HG02938 (cell line): ENCODE measurements at regions not wholly inside any gene's neighbourhood (a gene's known extent, or its start where the extent isn't known, plus 50 kb on each side); places are given as distances from the start of the nearest gene placed in this dataset.
"Not testable (repeated sequence)": the region's sequence is repeated elsewhere in the genome, so short reads cannot be mapped to it uniquely, and the experiment has no call there.

Source experiments
- ATAC-seq: cut with Tn5 transposase; IDR thresholded peaks from one replicate; pipeline ENCODE4 v1.9.1; 2021; ENCODE audit warnings: mild to moderate bottlenecking, moderate library complexity; ENCODE audit not compliant: unreplicated experiment

DNA sequence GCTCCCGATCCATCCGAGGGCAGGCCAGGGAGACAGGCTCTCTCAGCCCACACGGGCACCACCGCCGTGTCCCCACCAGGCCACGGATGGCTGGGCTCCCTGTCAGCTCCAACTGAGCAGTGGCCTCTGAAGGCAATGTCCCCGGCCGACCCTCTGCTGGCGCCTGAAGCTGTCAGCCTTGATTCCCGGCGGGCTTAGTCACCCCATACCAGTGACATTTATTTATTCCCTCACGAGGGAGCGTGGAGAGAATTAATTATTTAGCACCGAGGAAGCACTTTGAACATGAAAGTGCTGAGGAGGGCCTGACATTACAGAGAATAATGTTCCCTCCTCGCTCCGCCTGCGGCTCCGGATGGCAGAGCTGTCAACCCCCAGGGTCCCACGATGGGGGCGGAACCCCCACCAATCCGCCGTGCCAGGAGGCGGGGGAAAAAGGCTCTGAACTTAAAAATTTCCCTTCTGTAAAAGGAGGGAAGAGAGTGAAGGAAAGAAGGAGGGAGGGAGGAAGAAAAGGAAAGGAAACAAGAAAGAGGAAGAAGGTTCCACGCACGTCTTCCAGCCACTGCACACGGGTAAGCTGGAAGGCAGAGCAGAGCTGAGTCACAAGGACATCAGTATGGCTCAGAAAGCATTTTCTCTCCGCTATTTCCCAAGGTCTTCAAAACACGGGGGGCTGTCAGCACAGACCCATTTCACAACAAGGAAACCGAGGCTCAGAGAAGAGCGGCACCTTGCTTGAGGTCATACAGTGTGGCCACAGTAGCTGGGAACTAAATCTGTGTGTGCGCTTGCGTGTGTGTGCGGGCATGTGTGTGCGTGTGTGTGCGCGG, 108.7 kb upstream of the NCOR2 start:
- ATAC-seq = no peak

DNA sequence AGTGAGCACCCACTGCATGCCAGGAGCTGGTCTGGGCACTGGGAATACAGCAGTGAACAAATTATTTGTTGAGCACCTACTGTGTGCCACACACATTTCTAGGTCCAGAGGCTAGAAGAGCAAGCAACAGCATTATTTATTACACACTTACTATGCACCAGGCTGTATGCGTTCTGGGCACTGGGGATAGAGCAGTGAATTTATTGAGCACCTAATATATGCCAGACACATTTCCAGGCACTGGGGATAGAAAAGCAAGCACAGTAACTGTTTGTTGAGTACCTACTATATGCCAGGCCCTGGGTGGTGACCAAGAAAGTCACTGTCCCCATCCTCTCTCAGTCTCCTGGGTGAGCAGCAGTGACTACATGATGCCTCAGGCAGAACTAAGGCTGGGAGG, 107.5 kb upstream of the NCOR2 start:
- no peak for ATAC-seq

DNA sequence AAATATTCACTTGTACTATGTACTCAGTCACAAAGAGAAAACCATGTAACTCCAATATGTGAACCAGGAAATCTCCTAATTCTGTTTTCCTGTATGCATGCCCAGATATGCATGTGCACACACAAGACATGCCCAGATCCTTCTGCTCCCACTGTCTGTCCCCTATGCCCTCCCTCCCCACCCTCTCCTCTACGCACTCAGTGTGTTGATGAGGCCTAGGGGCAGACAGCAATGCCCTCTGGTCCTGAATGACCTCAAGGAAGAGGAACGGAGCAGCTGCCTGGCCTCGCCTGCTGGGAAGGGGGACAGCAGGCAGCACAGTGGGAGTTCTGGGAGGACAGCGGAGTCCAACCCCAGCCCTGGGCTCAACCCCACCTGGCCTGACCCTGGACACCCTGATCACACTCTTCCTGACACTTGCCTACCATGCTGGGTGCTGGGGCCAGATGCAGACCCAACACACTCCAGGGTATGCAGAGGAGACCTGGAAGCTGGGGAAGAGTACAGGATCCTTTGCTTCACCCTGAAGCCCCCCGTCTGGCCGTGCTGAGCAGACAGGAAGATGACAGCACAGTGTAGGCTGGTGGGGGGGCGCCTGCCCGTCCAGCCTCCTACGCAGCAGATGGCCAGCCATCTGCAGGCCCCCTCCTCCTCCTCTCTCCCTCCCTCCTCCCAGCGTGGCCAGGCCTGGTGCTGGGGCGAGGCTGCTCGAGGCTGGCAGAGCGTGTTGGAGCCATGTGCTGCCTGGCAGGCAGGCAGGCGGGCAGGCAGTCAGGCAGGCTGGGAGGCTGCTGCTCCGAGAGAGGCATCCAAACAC, 106.6 kb upstream of the NCOR2 start:
- no peak for ATAC-seq

DNA sequence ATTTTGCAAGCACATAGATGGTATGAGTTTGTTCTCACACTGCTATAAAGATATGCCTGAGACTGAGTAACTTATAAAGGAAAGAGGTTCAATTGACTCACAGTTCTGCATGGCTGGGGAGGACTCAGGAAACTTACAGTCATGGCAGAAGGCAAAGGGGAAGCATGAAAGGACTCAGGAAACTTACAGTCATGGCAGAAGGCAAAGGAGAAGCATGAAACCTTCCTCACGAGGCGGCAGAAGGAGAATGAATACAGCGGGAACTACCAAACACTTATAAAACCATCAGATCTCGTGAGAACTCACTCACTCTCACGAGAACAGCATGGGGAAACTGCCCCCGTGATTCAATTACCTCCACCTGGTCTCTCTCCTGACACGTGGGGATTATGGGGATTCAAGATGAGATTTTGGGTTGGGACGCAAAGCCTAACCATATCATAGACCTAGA, 101.9 kb upstream of the NCOR2 start:
- not testable (repeated sequence) for ATAC-seq

DNA sequence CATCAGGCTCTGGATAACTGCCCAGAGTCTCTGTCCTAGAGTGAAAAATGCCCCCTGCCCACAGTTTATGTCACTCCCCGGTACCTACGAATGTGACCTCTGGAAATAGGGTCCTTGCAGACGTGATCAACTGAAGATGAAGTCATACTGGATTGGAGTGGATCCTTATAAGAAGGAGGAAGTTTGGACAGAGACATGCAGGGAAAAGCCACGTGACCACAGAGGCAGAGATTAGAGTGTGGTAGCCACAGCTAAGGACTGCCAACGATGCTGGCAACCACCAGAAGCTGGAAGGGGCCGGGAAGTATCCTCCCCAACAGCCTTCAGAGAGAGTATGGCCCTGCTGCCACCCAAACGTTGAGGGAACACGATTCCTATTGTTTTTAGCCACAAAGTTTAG, 101.2 kb upstream of the NCOR2 start:
- ATAC-seq = no peak

DNA sequence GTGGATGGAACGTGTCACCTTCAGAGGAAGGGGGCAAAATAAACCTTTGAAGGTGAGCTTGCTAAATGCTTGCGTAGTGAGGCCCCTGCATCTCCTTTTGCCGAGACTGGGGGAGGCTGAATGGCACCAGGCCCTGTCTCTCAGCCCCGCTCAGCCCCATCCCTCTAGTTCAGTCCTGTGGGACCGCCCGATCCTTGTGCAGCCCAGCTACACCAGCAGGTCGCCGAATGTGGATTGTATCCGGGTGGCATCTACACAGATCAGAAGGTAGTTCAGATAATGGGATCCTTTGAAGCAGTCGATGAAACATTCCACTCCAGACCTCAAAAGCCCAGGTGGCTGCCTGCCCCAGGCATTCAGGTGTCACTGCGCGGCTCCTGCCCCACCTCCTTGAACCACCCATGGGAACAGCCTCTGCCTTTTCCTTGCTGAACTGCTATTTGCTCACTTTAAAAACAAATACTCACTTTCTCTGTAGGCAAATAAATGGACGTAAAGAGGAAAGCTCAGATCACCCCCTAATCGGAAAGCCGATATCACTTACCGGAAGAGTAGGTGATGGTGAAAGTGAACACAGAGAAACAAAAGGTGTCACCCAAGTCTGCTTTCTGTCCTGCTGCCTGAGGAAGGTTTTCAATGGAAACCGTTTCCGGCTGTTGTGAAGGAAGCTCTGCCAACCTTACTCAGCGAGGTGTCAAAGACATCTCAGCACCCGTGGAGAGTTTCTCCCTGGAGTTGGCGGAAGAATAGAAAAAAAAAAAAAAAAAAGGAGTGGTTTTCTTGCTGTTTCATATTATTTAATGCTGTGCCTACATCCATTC, 100.3 kb upstream of the NCOR2 start:
- ATAC-seq = no peak

DNA sequence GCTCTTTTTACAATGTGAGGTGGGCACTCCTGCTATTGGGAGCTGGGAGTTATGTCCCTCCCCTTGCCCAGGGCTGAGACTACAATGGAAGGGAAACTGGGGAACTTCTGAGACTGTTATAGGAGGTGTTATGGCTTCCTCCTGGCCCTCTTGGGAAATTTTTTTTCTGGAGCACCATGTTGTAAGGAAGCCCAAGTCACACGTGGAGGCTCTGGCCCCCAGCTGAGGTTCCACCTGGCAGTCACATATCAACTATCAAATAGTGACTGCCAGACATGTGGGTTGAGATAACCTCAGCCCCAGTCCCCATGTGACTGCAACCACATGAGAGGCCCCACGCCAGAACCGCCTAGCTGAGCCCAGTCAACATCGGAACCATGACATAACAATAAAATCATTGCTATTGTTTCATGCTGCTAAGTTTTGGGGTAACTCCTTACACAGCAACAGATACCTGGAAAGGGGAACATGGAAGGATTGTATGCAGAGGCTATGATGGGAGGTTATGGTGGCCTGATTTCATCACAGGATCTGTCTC, 99.4 kb upstream of the NCOR2 start:
- ATAC-seq = no peak

DNA sequence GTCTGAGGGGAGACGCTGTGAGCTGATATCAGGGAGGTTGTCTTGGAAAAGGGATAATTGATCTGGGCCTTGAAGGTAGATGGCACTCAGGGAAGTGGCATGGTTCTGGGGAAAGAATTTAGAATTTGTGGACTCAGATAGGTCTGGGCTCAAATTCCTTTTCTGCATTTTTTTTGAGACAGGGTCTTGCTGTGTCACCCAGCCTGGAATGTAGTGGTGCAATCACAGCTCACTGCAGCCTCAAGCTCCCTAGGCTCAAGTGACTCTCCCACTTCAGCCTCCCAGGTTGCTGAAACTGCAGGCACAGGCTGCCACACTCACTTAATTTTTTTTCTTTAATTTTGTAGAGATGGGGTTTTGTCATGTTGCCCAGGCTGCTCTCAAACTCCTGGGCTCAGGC, 98.1 kb upstream of the NCOR2 start:
- ATAC-seq = no peak

DNA sequence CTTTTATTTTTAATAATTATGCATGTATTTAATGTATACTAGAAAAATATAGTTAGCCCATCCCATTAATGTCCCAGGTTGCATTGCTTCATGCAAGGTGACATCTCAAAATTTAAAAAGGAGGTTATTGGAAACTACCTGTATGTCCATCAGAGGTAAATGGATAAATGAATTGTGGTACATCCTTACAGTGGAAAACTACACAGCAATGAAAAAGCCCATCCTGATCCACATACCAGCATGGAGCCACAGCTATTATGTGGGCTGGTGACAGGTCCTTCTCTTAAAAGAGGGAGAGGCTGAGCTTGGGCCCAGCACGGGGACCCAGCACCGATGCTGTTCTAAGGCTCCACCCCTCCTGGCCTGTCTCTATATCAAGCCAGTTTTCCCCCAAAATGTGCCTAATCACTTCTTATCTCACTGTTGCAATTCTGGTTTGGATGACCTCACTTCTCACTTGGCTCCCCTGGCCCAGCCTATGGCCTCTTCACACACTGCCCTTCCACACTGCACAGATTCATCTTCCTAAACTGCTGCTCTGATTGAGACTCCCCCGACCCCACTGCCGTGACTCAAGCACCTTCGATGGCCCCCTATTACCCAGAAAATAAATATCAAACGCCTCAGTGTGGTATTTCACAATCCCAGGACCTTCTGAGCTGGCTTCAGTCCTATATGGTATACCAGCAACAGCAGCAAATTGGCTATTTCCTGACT, 97.1 kb upstream of the NCOR2 start:
- no peak for ATAC-seq

DNA sequence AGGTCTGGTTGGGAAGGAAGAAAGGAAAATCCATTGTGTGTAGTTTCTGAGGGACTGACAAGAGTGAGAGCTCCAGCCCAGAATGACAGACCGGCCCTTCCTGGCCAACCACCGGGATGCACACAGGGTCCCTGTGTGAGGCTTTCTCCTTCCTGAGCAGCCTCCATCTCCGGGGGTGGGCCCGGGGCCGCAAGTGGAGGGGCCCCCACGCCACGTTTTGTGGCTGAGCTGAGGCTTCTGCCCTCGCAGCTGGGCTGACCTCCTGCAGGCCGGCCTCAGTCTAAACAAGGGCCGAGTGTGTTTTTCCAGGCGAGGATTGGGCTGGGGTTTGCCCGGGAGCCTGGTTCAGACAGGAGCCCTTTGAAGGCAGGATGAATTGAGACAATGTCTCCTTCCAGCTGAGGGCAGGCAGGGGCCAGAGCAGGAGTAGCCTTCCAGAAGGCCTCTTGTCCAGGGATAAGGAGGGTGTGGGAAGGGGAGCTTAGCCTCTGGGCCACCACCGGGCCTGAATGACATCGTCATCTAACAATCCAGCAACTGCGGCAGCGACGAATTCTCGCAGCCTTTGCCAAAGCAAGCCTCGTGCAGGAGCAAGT, 96.5 kb upstream of the NCOR2 start:
- no peak for ATAC-seq

DNA sequence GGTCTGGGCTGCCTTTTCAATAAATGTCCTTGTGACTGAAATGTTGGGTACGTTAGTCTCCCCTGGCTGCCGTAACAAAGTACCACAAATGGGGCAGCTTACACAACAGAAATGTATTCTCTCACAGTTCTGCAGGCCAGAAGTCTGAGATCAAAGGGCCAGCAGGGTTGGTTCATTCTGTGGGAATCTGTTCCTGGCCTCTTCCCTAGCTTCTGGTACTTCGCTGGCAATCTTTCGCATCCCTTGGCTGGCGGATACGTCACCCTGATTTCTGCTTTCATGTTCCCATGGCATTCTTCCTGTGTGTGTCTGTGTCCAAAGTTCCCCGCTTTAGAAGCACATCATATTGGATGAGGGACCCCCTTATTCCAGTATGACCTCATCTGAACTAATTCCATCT, 95.8 kb upstream of the NCOR2 start:
- no peak for ATAC-seq

DNA sequence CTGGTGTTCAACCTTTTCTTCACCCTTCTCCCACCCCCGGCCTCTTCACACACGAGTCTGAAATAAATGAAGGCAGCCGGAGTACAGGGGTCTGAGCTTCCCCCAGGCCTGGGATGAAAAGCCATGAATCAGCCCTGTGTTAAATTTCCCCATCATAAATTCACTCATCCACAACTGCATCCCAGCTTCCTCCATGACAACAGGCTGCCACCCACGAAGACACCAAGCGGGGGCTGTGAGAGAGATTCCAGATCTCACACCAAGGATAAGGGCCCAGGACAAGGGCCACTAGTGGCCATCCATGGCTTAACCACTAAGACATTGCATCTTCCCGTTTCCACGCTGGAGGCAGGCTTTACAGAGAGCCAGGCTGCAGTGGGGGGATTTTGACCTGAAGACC, 93.9 kb upstream of the NCOR2 start:
- ATAC-seq = no peak

DNA sequence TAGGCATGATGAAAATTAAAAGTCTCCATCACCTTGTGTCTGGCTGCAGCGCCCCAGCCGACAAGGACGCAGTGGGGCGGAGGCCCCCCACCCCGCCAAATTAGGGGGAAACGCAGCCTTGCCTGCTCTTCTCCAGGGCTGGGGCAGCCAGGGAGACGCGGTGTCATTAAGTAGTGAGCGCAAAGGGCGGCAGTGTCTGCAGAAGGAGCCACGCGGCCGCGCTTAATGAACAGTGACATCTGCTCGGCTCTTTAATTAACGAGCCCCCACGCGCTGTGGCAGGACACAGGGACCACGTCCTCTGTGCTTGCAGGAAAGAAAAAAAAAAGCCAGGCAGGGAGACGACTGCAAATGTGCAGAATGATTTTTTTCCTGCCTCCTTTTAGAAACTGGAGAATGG, 93.4 kb upstream of the NCOR2 start:
- ATAC-seq = no peak

DNA sequence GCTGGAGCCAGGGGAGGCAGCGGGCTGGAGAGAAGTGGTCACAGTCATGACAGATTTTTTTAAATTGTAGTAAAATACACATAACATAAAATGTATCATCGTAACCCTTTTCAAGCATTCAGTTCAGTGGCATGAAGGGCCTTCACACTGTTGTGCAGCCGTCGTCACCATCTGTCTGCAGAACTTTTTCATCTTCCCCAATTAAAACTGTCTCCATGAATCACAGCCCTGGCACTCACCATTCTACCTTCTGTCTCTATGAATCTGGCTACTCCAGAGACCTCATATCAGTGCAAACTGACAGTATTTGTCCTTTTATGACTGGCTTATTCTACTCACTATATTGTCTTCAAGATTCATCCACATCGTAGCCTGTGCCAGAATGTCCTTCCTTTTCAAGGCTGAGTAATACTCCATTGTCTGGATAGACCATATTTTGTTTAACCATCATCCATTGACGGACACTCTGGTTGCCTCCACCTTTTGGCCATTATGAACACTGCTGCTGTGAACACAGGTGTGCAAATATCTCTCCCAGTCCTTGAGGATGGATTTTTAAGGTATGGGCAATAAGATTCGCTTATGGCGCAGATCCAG, 91.5 kb upstream of the NCOR2 start:
- ATAC-seq = no peak

DNA sequence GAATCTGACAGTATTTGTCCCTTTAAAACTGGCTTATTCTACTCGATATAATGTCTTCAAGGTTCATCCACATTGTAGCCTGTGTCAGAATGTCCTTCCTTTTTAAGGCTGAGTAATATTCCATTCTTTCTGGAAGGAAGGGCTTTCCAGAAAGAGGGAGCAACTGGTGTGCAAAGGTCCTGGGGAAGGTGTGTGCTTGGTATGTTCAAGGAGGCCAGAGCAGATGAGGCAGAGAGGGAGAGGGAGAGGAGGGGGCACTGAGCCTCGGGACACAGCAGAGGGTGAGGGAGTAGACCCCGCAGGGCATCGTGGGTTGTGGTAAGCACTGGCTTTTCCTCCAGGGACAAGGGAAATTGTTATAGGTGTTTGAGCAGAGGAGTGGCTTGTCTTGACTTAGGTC, 90.9 kb upstream of the NCOR2 start:
- ATAC-seq = no peak

DNA sequence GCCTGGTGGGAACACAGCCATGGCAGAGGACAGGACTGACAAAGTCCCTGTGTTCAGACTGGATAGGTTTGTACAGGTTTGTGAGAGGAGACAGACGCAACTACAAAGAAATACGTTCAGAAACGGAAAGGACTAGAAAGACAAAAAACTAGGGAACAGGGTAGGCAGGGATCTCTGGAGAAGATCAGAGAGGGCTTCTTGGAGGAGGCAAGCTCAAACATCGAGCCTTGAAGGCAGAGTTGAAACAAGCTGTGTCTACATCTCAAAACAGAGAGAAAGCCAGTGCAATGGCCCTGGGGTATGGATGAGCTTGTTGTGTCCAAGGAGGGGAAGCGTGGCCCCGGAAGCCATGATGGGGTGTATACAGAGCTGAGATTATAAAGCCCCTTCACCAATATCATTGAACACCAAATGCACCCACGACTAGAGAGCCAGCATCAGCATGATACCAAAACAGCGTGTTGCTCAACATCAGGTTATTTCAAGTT, 89.6 kb upstream of the NCOR2 start:
- ATAC-seq = no peak

DNA sequence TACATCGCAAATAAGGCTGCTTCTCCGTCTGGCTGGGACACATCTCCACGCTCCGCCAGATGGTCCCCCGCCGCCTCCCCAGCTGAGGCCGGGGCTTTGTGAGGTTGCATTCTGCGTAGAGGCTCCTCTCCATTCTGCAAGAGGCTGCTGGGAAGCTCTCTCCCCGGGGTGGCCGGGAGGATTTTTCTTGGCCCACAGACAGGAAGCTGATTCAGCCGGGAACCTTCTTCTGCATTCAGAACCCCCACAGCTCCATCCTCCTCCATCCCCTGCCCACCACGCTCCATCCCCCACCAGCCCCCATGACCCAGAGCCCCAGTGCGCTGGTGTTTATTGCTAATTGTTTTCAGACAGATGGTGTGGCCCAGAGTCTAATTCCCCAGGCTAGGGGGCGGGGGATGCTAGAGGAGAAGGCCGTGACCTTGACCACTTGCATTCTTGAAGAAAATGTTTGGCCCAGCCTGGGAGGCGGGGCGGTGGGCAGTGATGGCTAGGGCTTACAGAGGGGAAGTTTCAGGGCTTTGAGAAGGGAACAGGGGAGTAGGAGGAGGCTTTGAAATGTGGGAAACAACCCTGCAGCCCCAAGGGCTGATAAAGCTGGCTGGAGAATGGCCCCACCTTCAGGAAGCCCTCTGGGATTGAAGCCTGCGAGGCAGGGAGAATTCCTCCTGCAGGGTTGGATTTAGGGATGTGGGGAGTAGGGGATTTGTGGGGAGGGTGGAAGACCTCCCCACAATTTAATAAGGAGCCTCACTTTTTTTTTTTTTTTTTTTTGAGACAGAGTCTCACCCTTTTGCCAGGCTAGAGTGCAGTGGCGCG, 88.5 kb upstream of the NCOR2 start:
- ATAC-seq = no peak

DNA sequence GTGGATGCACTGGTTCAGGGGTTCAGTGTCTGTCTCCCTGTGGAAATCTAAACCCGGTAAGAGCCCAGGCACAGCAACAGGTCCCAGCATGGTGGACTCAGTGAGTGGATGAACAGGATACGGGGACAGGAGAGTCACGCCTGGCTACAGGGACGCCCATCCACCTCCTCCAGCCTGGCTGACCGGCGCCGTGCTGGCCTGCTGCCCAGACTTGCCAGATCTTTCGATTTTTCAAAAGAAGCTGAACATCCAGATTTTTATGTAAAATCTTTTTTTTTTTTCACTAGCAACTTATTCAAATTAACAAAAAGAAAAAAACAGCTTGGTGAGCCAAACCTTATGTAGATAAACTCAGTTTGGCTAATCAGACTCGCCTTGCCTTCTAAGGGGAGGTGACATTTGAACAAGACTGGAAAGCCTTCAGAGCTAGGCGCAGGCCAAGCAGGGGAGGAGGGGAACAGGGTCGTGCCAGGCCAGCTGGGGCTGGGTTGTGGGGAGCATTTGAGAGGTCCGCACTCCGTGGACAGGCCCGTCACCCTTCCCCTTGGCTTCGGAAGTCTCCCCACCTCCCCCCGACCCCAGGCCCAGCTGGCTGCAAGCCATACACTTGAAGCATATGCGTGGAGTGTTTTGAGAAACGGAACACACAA, 87.8 kb upstream of the NCOR2 start:
- ATAC-seq = no peak
